B cell (primary cell): ENCODE measurements at regions not wholly inside any gene's neighbourhood (a gene's known extent, or its start where the extent isn't known, plus 50 kb on each side); places are given as distances from the start of the nearest gene placed in this dataset.
"Not testable (repeated sequence)": the region's sequence is repeated elsewhere in the genome, so short reads cannot be mapped to it uniquely, and the experiment has no call there.

ENCODE experiments used
- ATAC-seq: fragments of 200-7000 bp; cut with Tn5 transposase; one replicate; pipeline ENCODE4 v1.10.0; 2021; ENCODE audit warnings: low read depth, mild to moderate bottlenecking, moderate number of reproducible peaks, moderate library complexity
- CTCF ChIA-PET: fragments of 350-600 bp; sonication (Branson Sonifier 250); formaldehyde crosslinking; loops from one replicate; lab custom pipeline; 2021; ENCODE audit warnings: antibody characterized with exemption, inconsistent platforms; lab: Charles Lee
- POLR2A ChIA-PET: fragments of 350-600 bp; sonication (Branson Sonifier 250); formaldehyde crosslinking; loops from one replicate; lab custom pipeline; 2021; ENCODE audit warnings: antibody characterized with exemption; lab: Charles Lee
- DNase-seq: peaks from one replicate; pipeline ENCODE4 v3.0.0; 2013
- H2AFZ ChIP-seq: 2 replicates; pipeline ENCODE4 v1.6.1; 2012; ENCODE audit warnings: mild to moderate bottlenecking, low read depth, low read length; ENCODE audit not compliant: insufficient read depth, poor library complexity, severe bottlenecking
- H3K27ac ChIP-seq, 2 donors: 1 replicate in 1 of 2; 2 replicates in 1 of 2; pipeline ENCODE4 v1.5.1; 2012 to 2013; ENCODE audit warnings: low read length in 2 of 2, mild to moderate bottlenecking in 2 of 2, moderate library complexity in 1 of 2
- H3K27me3 ChIP-seq, 4 experiments: fragments of 200-600 bp in 1 of 4; sonication (generic) in 1 of 4; replicated peaks in 1 of 4; 1 replicate in 2 of 4; 2 replicates in 2 of 4; pipeline versions ENCODE4 v1.6.1 to v1.7.0; 2013 to 2016; ENCODE audit warnings: low read length in 3 of 4, mild to moderate bottlenecking in 2 of 4, mixed read lengths in 1 of 4, moderate library complexity in 1 of 4; ENCODE audit not compliant: insufficient read depth in 4 of 4, control insufficient read depth in 3 of 4; ENCODE audit errors: control extremely low read depth in 1 of 4
- H3K36me3 ChIP-seq, 2 experiments: replicated peaks in 1 of 2; 1 replicate in 1 of 2; 2 replicates in 1 of 2; pipeline versions ENCODE4 v1.6.1 to v1.7.1; 2013; ENCODE audit warnings: low read length in 1 of 2; ENCODE audit not compliant: insufficient read depth in 2 of 2, control insufficient read depth in 1 of 2; ENCODE audit errors: control extremely low read depth in 1 of 2, extremely low read depth in 1 of 2
- H3K4me1 ChIP-seq, 2 donors: fragments of 200-600 bp in 1 of 2; sonication (generic) in 1 of 2; 1 replicate in 1 of 2; 2 replicates in 1 of 2; pipeline versions ENCODE4 v1.5.1 to v1.6.1; 2013 to 2017; ENCODE audit warnings: low read length in 2 of 2; ENCODE audit not compliant: control insufficient read depth in 2 of 2, insufficient read depth in 2 of 2
- H3K4me2 ChIP-seq: replicated peaks from 2 replicates; pipeline ENCODE3; 2012; ENCODE audit warnings: mild to moderate bottlenecking, low read depth, low read length; ENCODE audit not compliant: poor library complexity, severe bottlenecking
- H3K4me3 ChIP-seq, 5 experiments: fragments of 200-600 bp in 1 of 5; sonication (generic) in 1 of 5; 1 replicate in 3 of 5; 2 replicates in 2 of 5; pipeline versions ENCODE4 v1.5.1 to v1.7.0; 2011 to 2016; ENCODE audit warnings: low read length in 4 of 5, mild to moderate bottlenecking in 4 of 5, low read depth in 2 of 5, control low read depth in 1 of 5, moderate library complexity in 1 of 5; ENCODE audit not compliant: insufficient read depth in 1 of 5; ENCODE audit errors: control extremely low read depth in 1 of 5, extremely low read depth in 1 of 5
- H3K79me2 ChIP-seq: fragments of 200-600 bp; sonication (generic); one replicate; pipeline ENCODE4 v1.6.0; 2016; ENCODE audit warnings: low read length; ENCODE audit not compliant: control insufficient read depth, insufficient read depth
- H3K9ac ChIP-seq: fragments of 200-600 bp; sonication (generic); 2 replicates; pipeline ENCODE4 v1.6.1; 2017; ENCODE audit warnings: mild to moderate bottlenecking, low read length, moderate library complexity
- H3K9me3 ChIP-seq, 3 donors: one replicate each; pipeline versions ENCODE4 v1.6.1 to v1.7.1; 2013; ENCODE audit warnings: low read length in 2 of 3; ENCODE audit not compliant: control insufficient read depth in 2 of 3, insufficient read depth in 1 of 3; ENCODE audit errors: control extremely low read depth in 1 of 3
- H4K20me1 ChIP-seq: 2 replicates; pipeline ENCODE4 v1.6.0; 2012; ENCODE audit warnings: mild to moderate bottlenecking, low read length; ENCODE audit not compliant: insufficient read depth, control insufficient read depth, poor library complexity, severe bottlenecking
- H3K27ac Mint-ChIP-seq: one replicate; pipeline ENCODE4 v1.8.0; 2021; ENCODE audit warnings: mixed read lengths
- H3K27me3 Mint-ChIP-seq: one replicate; pipeline ENCODE4 v1.8.0; 2021; ENCODE audit warnings: mixed read lengths
- H3K4me1 Mint-ChIP-seq: one replicate; pipeline ENCODE4 v1.8.0; 2021; ENCODE audit warnings: mixed read lengths
- H3K4me3 Mint-ChIP-seq: one replicate; pipeline ENCODE4 v1.8.0; 2021; ENCODE audit warnings: mixed read lengths
- H3K9me3 Mint-ChIP-seq: one replicate; pipeline ENCODE4 v1.8.0; 2022; ENCODE audit warnings: mixed read lengths; ENCODE audit not compliant: insufficient read depth
- CTCF ChIP-seq: fragments of 200-600 bp; IDR thresholded peaks from one replicate; pipeline ENCODE4 v1.8.0; 2022; ENCODE audit warnings: antibody characterized with exemption, mild to moderate bottlenecking
- EZH2 ChIP-seq: IDR thresholded peaks from 2 replicates; pipeline ENCODE4 v1.6.1; 2012; ENCODE audit warnings: borderline replicate concordance, low read depth, mild to moderate bottlenecking, moderate library complexity, low read length; ENCODE audit not compliant: insufficient read depth, poor library complexity, severe bottlenecking
- WGBS: methylation state at CpG from one replicate; pipeline ENCODE4 v1.1.5; 2013; ENCODE audit warnings: missing lambda C conversion rate; ENCODE audit not compliant: insufficient coverage; 5-methylcytosine and 5-hydroxymethylcytosine counted together
- intact Hi-C: fragments of 100-400 bp; cut with micrococcal nuclease; formaldehyde crosslinking; loops from one replicate; pipeline ENCODE4 v1.10.0; 2022

GRCh38 chr4:3611778-3612177, 79.6 kb upstream of the LRPAP1 start:
- no peak overlapping the region for H3K4me3 Mint-ChIP-seq
- DNase-seq = no peak
- Histone ChIP-seq H3K27me3 (no peaks in the 10 kb centered on the region), H3K4me1 (no peaks in the 10 kb centered on the region), H3K4me3 (no peak overlapping the region), H3K27ac (no peak overlapping the region), H3K4me2 (no peak overlapping the region), H2AFZ (no peak overlapping the region), H3K9ac (no peak overlapping the region), H3K79me2 (no peaks in the 10 kb centered on the region), H3K36me3 (no peaks in the 10 kb centered on the region), H4K20me1 (no peaks in the 10 kb centered on the region), H3K9me3 (peaks cover 0 to 10% (median 0%) of the 10 kb centered on the region in 3 donors)
- CTCF ChIA-PET = no interaction called here
- POLR2A ChIA-PET = no interaction called here
- no peak for ATAC-seq
- peaks cover 8% of the 10 kb centered on the region for H3K9me3 Mint-ChIP-seq
- intact Hi-C loops = no loop called here
- H3K27ac Mint-ChIP-seq = no peak overlapping the region
- H3K4me1 Mint-ChIP-seq = no peaks in the 10 kb centered on the region
- H3K27me3 Mint-ChIP-seq = peaks cover 5% of the 10 kb centered on the region
- TF ChIP-seq CTCF = no peak
- TF ChIP-seq EZH2 = no peak
- WGBS = 96% methylated on average over 14 of the region's 14 CpGs

GRCh38 chr4:3610851-3611250, 78.6 kb upstream of the LRPAP1 start:
- H3K27ac Mint-ChIP-seq, H3K27ac ChIP-seq, H3K4me1 Mint-ChIP-seq, H3K9me3 Mint-ChIP-seq, H3K9ac ChIP-seq, H3K4me3 Mint-ChIP-seq, H3K27me3 ChIP-seq, H3K36me3 ChIP-seq, H3K9me3 ChIP-seq, H3K4me2 ChIP-seq, intact Hi-C loops, ATAC-seq, H3K79me2 ChIP-seq, H3K4me3 ChIP-seq, DNase-seq, CTCF ChIA-PET, POLR2A ChIA-PET, H2AFZ ChIP-seq, H3K4me1 ChIP-seq, H4K20me1 ChIP-seq, H3K27me3 Mint-ChIP-seq: not testable (repeated sequence)
- 100% methylated on average over 1 of the region's 4 CpGs for WGBS

GRCh38 chr4:3609905-3610304, 77.7 kb upstream of the LRPAP1 start:
- H3K4me1 ChIP-seq, H3K9ac ChIP-seq, H3K79me2 ChIP-seq, H3K9me3 Mint-ChIP-seq, H3K4me3 ChIP-seq, H2AFZ ChIP-seq, intact Hi-C loops, DNase-seq, POLR2A ChIA-PET, H3K27ac Mint-ChIP-seq, H3K9me3 ChIP-seq, H4K20me1 ChIP-seq, CTCF ChIA-PET, H3K27me3 ChIP-seq, H3K4me3 Mint-ChIP-seq, H3K4me2 ChIP-seq, H3K36me3 ChIP-seq, H3K4me1 Mint-ChIP-seq, H3K27me3 Mint-ChIP-seq, ATAC-seq, H3K27ac ChIP-seq: not testable (repeated sequence)
- 95% methylated on average over 2 of the region's 2 CpGs for WGBS
